ENCODE measurements at regions not wholly inside any gene's neighbourhood (a gene's known extent, or its start where the extent isn't known, plus 50 kb on each side); places are given as distances from the start of the nearest gene placed in this dataset.

DNA sequence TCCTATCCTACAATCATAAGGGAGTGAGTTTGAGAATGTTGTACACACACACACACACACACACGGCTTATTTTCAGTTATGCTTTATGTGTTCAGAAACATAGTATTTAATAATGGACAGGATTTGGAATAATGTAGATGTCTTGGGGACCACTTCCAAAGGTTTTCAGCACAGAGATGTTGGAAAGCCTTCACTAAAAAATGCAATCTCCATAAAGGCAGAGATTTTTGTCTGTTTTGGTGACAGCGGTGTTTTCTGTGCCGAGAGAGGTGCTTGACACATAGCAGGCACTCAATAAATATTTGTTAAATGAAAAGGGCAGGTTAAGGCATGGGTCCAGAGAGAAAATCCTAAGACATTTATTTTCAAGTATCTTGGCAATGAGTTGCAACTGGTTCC is 428.2 kb upstream of the RGMA start:
- DNase-seq: no peak

DNA sequence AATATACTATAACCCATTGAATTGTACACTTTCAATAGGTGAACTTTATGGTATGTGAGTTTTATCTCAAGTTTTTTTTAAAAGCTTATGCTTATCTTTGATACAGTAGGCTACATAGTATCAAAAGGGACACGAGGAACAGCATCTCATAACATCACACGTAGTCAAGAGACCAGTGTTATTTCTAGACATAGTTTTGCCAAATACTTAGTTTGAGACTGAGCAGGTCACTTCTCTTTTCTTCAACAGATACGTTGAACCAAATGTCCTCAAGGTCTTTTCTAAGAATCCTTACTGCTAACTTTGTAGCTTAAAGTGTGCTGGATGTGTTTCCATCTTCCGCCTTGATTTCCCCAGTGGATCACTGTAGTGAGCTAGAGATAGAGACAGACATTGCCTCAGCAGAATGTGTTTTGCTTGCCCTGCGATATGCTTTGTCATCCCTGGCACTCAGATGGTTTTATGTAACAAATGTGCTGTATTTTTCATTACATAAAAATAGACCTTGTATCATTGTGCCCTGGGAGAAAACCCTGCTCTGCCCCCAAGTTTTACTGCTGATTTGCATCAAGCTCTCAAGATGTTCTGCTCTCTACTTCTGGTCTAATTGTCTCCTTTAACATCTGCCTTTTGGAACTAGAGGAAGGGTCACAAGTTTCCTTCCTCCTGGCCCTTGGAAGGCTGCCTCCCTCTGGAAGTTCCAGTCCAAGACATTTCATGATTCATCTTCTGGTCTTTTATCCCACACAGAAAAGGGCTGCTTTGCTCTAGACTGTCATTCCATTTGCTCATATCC is 426.4 kb upstream of the RGMA start:
- DNase-seq: no peak

DNA sequence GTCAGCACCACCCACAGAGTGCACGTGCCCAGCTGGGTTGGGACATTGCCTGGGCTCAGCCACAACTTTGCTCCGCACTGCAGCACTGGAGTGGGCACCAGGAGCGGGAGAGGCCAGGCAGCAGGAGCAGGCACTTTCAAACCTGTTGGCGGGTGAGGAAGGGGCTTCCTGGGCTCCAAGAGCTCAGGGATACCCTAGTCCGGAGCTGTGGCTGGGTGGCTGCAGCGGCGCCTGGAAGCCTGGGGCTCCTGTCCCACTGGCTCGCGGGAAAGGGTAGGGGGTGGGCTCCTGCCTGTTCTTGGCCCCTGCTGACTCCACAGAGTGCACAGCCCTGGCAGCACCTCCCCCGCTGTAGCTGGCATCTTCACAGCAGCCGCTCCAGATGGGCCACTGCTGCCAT is 417.6 kb upstream of the RGMA start:
- DNase-seq: no peak

DNA sequence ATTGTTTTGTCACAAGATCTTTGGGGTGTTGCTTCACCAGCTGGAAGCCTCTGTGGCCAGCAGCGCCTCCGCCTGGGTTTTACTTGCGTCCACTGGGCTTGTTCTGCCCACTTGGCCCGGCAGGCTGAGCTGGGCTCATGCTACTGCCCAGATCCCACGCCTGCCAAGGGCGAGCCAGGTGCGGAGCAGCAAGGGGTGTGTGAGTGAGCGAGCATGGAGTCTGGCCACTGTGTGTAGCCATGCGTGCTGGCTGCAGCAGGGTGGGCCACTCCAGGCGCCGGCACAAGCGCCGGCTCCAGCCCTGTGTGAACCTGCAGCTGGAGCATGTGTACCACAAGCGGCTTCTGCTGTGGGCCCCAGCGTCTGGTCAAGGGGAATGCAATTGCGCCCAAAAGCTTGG is 416.5 kb upstream of the RGMA start:
- no peak for DNase-seq

DNA sequence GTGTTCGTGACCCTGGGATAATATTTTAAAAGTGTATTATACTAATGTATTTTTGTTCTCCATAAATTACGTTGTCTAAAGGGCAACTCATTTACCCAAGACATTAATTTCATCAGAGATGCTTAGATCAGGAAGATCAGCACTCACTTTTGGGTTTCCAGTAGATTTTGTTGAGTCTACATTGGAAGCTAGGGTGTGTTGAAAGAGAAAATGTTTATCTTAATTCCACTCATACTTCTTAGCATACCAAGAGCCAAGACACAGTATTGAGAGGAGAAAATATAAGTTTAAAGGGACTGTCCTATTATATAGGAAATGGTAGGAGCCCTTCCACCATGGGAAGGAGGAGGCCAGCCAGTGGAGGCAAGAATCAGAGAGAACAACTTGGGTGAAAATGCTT is 412.9 kb upstream of the RGMA start:
- DNase-seq: no peak

DNA sequence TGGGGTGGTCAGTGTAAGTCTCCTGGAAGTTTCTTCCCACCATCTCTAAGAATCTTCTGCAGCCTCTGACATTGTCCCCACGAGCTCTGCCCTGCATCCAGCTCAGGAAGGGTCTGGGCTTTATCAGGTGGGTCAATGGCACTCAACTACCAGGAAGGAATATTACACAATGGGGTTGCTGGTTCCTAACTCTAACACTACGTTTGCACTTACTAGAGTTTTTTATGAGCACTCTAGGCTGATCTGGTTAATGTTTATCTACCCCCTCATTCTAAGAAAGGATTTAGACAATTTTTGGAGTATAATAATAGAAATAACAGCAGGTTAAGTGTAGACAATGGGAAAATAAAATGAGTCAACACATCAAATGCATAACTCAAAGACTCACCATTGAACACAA is 411.1 kb upstream of the RGMA start:
- DNase-seq: no peak

DNA sequence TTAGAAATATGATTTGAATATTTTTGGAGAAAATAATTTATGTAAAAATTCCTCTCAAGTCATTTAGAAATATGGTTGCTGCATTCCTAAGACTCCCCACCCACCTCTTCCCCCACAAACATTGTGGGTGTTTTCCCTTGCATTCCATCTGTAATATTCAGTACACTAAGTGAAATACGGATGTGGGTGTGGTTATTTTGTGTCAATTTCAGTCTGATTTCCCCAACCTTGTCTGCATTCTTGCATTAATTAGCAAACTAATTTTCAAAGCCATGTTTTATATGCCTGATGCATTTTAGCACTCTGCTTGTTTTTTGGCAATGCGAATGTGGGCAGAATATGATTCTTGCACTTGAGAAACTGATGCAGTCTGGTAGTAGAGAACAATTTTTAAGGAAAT is 408.3 kb upstream of the RGMA start:
- no peak for DNase-seq

DNA sequence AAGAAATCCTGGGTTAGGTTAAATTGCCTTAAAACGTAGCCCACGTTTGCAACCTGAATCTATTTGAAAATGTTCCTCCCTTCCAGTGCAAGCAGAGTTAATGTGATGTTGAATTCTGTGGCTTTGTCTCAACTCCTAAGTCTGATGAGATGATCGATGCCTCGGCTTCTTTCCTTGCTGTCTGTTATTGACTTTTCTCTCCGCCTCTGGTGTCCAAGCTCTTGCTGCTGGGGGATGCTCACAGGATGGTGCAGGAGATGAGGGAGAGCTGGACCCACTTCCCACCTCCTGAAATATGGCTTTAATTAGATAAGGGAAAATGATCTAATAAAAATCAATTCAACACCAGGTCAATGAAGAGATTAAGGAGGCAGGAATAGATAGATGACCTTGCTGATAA is 407.9 kb upstream of the RGMA start:
- no peak for DNase-seq

DNA sequence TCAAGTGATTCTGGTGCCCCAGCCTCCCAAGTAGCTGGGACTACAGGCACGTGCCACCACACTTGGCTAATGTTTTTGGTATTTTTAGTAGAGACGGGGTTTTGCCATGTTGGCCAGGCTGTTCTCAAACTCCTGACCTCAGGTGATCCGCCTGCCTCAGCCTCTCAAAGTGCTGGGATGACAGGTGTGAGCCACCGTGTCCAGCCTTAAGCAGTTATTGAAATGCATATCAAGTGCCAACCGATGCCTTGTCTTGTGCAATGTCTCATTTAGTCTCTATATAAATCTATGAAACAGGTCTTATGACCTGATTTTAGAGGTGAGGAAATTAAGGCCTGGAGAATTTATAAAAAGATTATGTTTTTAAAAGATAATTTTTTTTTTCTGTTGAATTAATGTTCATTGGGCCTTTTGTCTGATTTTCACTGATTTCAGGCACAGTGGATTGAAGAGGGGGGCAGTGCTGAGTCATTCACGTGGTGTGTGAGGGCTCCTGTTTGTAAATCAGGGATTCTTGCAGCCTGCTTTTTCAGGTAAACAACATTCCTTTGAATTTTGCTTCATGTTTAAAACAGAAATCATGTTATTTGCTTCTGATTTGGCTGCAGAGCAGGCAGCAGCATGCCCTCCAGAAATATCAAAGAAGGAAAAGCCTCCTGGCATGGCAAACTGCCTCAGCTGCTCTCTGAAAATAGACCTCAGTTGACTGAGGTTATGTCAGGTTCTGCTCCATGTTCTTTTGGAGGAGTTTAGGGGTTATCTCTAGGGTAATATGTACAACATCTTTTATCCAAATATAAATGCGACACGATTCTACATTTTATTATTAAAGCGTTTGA is 407.0 kb upstream of the RGMA start:
- no peak for DNase-seq

DNA sequence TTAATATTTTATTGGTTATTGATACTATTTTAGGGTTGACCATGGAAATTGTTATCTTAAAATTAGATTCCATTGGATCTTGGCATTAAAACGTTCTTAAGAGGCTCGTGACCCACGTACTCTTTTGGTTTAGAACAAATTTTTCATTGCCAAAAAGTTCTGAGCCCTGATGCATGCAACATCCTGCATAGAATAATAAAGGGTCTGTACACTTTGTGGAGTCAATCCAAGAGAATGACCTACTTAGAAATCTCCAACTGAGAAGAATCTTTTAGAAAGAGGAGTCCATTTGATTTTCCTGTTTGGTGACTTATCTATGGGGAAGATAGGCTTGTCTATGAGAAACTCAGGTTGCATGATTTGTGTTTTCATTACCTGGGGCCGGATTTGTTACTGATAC is 404.2 kb upstream of the RGMA start:
- DNase-seq: no peak

DNA sequence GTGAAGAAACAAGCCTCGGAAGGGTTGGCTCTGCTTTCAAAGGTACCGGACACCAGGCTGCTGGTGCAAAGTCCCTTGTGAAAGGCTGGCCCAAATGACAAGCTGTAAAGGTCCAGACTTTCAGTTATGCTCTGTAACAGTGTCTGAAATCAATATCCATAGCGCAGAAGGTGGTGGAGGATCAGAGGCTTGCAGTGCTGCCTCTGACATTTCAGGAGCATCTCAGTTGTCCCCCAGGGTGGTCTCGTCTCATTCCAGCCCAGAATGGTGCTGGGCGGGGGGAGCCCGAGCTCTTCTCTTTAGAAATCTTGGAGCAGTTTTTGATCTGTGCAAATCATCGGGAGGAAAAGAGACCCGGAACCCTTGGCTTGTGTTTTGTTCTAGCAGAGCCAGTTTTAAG is 402.3 kb upstream of the RGMA start:
- no peak for DNase-seq

DNA sequence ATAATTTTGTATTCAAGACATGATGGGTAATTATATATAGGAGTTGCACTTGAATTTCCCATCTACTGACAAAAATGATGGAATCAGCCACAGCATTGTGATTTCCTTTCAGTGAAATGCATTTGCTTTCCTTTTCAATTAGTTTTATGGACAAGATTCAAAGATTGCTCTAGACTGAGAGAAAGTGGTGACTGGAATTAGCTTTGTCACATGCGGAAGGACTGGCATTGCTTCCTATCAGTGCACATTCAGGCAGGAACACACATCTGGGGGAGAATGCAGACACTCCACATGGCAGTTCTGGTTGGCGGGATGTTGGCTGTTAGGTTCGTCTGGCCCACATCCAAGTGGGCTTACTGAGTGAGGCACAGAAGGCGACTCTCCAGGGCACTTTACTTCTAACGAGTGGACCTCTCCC is 399.3 kb upstream of the RGMA start:
- no peak for DNase-seq

DNA sequence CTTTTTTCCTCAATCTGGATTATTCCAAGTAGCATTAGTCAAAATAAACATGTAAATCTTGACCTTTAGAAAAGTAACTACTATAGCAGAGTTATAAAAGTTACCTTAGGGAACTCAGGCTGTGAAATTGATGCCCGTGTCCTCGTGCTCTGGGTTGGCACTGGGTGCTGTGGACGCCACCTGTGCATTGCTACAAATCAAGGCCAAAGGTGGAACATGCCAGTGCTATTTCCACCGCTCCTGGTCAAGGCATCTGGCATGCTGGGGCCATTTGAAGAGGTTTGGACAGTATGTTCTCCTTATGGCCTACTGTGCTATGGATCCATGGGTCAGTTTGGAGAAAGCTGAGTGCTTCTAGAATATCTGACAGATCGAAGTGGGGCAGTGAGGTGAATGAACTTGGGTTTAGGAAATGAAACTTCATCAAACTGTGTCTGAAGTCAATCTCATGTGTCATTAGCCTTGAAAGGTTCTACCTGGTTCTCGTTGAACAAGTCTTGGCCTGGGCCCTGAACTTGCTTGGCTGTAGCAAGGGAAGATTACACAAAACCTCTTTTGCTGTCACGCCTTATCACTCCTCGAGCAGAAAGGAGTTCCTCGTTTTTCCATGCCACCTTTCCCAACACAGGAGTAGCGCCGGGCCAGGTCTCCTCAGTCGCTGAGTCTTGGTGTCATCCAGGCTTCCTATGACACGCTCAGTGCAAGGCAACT is 397.6 kb upstream of the RGMA start:
- DNase-seq: no peak

DNA sequence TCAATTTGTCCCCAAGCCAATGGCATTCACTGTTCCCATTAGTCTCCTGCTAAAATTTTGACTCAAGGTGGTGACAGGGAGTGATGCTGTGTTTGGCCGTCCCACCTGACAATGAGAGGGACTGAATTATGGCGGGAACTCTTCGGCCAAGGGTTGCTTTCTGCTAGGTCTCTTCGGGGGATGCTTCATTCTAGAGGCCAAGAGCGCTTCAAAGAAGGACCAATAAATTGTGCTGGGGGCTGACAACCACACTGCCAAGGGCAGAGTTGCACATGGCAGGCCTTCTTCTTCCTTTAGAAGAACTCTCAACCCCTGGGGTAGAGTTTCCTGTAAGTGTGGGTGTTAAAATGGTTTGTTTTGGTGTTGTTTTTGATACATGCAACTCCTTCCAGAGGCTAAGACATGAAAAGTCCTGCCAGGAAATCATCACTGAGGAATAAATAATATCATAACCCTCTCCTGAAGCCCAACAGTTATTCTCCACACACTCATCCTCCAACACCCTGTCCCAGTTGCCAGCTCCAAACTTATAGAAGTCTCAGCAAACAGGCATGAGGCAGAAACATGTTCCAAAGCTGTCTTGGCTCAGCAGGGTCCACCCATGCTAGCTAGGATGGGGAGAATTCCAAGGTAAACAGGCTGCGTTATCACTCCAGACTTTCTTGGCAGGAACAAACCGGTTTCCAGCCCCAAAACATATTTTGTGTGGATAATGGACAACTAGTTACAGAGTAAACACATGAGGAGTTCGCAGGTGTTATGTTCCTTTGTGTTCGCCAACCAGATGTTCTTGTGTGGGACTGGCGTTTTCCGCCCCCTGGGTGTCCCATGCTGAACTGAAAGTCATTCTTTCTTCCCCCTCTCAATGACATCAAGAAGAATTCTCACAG is 396.7 kb upstream of the RGMA start:
- no peak for DNase-seq

DNA sequence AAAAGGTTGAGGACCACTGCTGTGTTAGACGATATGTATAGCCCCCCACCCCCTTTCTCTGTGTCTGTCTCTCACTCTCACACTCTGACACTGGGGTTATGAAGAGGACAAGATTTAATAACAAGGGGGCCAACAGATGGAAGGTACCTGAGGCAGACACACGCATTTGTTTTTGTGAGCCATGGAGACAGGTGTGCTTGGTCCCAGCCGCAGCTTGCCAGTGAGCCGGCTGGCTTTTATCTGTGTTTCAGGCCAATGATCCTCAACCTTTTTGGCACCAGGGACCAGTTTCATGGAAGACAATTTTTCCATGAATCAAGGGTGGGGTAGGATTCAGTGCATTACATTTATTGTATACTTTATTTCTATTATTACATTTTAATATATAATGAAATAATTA is 394.9 kb upstream of the RGMA start:
- no peak for DNase-seq

DNA sequence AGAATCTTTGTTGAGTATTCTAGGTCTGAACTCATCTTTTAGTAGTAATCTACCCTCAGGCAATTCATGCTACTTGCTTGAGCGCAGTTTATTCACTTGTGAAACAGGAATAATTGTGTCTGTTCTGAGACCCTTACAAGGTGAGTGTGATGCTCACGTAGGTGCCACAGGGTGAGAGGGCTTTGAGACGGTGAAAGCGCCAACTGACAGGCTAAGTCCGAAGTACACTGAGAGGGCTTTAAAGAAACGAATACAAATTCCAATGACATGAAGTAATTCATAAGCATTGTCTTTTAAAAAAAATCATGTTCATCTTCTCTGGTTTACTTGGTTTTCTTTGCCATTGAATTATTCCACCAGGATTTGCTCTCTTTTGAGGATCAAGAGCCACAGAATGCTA is 393.7 kb upstream of the RGMA start:
- DNase-seq: no peak

DNA sequence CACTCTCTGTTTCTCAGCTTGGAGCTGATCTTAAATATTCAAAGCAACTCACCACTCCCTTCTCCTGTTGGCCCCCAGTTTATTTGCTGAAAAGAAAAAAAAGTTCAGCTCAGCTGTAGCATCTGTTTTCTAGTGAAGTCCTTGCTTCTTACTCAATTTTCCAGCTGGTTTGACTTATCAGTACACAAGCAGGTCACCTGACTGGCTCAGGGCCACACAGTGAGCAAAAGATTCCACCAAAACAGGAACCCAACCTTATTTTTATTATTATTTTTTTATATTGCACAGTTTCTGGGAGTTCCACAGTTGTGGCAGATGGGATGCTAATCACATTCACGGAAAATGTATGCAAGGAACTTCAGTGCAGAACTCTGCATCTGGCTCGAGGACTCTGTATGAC is 390.7 kb upstream of the RGMA start:
- no peak for DNase-seq

DNA sequence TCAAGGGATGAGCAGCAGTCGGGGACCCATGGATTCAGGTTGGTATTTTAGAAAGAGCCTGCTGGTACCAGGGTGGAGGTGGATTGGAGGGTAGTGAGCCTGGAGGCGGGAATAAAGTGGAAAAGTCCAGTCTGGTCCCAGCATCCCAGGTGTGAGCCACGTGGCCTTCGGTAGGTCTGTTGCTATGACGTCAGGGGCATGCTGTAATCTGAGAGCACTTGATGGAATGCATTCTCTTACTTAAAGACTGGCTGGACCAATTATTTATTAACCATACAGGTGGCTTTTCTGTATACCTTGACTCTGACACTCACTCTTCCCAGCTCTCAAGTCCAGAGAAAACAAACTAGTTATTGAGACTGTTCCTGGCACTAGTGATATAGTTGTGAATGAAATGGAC is 389.9 kb upstream of the RGMA start:
- DNase-seq: no peak

DNA sequence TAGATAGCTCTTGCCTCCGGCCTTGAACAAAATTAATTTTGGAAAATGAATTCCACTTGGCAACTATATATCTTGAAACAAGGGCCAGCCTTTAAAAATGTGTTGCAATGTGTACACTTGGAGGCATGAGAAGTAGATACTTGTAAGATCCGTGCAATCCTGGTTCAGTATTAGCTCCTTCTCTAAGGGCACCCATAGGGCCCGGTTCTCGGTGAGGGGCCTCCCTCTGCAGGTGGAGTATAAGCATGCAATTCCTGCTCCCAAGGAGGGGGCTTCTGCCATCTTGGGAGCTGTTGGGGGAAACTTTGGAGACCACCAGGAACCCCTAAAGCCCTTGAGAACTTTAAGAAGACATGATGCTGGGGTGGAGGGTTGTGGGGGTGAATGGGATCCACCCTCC is 388.7 kb upstream of the RGMA start:
- no peak for DNase-seq

DNA sequence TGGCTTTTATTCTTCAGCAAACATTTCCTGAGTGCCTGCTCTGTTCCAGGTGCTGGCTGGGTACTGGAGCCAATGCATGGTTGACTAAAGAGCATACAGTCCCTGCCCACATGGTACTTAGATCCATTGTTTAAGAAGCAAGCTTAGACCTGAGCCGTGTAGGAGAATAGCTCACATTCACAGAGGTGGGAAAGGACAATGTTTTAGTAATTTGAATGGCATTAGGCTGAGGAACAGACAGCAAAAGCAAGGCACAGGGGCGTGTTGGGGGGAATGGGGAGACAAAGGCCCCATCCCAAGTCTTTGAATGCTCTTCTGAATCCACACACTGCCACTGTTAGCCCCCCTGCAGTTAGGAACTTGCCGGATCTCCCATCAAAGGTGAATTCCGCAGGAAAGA is 388.2 kb upstream of the RGMA start:
- DNase-seq: no peak

DNA sequence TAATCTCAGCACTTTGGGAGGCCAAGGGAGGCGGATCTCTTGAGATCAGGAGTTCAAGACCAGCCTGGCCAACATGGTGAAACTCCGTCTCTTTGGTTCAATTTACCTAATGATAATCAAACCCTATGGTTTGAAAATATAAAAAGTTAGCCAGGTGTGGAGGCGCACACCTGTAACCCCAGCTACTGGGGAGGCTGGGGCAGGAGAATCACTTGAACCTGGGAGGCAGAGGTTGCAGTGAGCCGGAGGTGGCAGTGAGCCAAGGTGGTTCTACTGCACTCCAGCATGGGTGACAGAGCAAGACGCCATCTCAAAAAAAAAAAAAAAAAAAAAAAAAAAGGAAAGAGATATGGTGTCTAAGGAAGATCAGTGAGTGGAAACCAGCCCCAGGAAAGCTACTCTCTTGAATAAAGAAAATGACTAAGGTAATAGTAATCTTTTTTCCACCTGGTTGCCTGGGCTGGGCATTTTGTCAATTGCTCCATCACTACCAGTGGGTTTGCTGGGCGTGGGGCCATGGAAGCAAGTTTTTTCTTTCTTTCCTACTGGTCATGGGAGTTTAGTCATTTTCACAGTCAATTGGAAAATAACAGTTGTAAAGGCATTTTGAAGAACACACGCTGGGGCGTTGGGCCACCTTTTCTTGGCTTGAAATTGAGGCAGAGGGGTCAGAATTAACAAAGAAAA is 387.6 kb upstream of the RGMA start:
- no peak for DNase-seq

DNA sequence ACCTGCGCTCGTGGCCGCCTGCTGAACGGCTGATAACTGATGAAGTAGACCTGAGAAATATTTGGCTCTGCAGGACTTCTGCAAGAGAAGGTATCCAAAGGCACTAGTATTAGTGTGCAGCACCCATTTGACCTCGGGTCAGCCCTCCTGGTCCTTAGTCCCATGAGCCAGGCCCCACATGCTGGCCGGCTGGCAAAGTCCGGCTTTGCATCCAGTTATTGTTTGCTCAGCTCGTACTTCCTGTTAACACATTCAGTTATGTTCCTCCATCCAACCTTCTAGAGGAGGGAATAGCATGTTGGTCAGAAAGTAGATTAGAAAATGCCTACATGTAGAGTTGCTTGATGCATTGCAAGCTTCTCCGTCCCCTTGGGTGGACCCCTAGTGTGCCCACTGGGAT is 385.7 kb upstream of the RGMA start:
- DNase-seq: no peak
